NCI-H446 (cell line): ENCODE measurements at regions not wholly inside any gene's neighbourhood (a gene's known extent, or its start where the extent isn't known, plus 50 kb on each side); places are given as distances from the start of the nearest gene placed in this dataset.

Experiments
- DNase-seq, 2 experiments: peaks; one replicate each; lab custom pipeline; 2025; lab: John Stamatoyannopoulos, UW

DNA sequence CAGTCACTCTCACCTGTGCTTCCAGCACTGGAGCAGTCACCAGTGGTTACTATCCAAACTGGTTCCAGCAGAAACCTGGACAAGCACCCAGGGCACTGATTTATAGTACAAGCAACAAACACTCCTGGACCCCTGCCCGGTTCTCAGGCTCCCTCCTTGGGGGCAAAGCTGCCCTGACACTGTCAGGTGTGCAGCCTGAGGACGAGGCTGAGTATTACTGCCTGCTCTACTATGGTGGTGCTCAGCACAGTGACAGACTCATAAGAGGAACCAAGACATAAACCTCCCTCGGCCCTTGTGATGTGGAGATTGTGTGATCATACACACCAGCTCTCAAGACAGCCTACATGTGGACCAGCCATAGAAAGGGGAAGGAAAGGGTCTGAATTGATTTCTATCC is 113.3 kb downstream of the ZNF280B start:
- no peak for DNase-seq

DNA sequence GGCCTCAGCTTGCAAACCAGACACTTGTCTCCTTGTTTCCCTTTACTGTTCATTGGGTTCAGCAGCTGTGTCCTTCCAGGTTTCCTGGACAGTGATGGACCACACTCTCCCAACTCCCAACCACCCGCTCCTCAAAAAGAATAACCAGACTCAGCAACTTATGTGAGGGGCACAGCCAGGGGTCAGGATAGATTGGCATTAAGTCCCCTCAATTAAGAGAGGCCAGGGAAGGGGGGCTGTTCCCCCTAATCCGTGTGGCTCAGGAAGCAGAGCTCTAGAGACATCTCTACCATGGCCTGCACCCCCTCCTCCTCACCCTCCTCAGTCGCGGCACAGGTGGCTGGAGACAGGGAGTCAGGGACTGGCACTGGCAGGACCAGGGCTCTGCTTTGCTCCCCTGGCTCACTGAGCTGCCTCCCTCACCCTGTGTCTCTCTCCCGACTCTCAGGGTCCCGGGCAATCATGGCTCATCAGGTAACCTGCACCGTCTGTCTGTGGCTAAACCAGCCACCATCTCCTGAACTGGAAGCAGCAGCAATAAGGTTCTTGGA is 111.7 kb downstream of the ZNF280B start:
- DNase-seq: no peak

DNA sequence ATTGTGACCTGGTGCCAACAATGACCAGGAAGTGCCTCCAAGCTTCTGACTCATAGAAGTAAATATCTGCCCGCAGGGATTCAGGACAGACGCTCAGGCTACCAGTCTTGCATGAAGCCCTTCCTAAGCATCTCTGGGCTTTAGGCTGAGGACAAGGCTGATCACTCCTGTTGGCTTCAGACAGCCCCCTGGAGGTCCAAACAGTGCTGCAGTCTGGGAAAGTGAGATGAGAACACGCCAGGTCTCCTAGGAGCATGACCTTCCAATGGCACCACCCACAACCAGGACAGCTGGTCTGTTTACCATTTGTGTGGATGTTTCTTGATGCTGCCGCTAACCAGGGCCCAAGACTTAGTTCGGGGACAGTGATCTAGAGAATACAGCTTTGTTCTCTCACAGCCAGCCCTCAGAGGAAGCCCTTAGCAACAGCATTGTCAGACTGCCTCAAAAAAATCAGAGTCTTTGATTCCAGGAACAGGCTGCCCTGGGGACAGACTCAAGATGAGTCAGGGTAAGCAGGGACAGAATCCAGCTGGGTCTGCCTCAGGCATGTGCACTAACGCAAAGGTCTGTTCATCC is 111.2 kb downstream of the ZNF280B start:
- DNase-seq: no peak

DNA sequence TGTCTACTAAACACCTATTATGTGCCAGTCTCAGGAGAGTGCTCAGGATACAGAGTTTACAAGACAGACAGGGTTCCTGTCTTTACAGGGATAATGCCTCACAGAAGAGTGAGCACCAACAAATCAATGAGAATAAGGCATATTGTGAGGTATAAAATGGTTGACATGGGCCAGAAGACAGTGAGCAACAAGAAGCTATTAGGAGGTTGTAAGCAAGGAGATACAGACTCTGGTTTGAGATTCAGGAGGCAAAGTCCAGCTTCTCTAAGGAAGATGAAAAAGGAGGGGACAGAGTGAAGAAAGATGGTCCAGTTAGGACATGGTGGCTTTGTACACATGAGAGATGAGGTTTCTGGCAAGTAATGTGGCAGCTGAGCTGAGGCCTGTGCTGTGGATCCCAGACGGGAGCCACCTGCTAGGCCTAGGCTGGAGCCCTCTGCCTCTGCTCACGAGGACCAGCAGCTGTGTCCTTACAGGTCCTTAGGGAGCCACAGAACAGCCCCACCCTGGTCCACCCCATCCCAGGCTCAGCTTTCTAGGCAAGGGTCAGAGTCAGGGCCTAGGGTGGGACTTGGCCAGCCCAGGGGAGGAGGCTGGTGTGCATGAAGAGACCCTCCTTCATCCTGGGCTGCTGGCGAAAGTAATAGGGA is 110.5 kb downstream of the ZNF280B start:
- DNase-seq: no peak

DNA sequence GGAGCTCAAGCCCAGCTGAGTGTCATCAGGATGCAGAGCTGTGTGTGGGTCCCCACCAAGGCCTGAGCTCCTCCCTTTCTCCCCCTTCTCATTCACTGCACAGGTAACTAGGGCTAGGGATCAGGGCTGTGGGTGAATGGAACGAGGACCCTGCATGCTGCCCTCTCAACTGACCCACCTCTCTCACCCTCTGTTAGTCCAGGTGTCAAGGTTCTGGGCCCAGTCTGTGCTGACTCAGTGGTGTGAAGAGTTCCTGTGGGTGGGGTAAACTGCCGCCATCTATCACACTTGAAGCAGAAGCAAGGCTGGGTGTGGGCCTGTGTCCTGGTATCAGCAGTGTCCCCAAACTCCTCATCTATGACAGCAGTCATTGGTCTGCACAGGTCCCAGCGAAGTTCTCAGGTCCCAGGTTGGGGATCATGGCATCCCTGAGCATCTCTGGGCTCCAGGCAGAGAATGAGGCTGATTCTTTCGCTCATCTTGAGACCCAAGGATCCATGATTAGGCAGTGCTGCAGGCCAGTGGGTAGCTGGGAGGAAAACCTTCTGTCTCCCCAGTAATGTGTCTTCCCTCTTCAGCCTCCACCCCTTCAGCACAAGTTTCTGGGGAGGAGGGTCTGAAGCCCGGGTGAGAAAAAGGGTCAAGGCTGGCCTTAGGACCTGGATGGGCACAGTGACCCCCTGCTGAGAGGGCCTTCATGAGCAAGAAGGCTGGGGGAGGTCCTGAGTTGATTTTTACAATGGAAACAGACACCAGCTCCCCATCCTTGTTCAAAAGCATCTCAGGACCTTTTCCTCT is 109.8 kb downstream of the ZNF280B start:
- no peak for DNase-seq

DNA sequence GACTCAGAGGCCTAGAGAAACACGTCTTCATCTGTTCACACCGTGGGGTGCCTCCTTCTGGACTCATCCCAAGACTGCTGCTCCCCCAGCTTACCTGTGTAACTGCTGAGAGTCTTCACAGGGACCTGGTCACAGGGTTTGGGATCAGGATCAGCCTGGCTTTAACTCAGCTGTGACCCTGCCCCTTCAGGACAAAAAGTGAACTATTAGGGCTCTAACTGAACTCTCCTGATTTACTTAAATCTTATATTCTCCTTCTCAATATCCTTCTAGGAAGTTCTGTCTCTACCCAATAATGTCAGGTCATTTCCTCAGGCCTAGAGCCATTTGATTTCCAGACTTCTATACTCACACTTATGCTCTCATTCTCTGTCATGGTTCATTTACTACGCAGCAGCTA is 108.4 kb downstream of the ZNF280B start:
- no peak for DNase-seq

DNA sequence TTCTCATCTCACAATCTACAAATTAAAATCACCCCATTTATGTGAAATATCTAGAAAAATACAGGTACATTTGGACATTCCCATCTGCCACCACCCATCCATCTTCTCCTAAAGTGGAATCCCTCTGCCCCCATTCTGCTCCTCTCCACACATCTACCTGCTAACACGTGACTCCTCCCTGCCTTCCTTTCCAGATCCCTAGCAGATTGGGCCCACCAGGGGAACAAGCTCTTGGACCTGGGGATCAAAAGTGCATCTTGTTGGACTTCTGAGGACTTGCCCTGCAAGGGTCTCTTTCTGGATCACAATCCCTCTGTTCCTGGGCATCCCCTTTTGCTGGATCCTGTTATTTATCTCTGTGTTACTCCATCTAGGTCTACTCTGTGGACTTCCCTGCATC is 107.6 kb downstream of the ZNF280B start:
- DNase-seq: no peak

DNA sequence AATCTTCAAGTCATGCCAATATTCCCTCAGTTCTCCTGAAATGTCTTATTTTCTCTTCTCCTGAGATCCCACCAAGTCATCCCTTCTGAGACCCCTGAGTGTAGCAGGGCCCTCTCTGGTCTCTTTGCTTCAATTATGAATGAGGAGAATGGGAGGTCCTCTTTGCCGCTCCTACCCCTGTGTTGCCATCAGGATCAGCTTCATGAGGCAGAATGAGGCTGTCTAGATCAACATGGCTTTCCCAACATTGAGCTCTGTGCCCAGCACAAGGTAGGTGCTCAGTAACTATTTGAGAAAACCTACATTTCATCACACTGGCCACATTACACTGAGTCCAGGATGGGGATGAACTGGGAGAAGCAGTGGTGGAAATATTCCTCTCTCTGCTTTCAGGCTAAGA is 107.2 kb downstream of the ZNF280B start:
- DNase-seq: no peak

DNA sequence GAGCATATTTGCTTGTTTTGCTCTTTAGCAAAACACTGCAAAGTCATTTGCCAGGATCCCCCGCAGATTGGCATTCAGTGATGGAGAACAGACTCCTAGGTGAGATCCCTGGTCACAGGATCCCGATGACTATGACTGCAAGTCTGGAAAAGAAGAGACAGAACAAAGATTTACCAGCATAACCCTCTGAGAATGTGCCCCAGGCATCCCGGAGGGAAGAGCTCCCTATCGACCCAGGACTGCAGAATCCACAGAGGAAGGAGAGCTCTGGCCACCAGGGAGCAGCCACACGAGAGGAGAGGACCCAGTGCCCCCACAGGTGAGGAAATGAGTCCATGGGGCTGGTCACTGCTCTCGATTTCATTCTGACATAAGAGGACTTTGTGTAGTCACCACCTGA is 105.2 kb downstream of the ZNF280B start:
- no peak for DNase-seq

DNA sequence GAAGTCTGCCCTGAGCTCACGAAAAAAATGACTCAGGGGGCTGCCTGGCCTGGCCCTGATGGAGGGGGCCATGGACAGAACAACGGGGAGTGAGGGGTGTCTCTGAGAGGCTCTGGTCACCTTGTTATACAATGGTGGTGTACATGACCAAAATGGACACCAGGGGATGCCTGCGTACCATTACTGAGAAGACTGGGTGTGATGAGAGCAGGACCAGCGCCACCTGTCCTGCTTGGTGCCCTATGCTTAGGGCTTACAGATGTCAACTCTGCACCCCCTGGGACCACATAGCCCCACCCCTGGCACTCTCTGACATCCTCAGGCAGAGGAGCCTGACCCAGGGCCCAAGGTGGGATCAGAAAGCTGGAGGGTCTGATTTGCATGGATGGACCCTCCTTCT is 104.8 kb downstream of the ZNF280B start:
- no peak for DNase-seq

DNA sequence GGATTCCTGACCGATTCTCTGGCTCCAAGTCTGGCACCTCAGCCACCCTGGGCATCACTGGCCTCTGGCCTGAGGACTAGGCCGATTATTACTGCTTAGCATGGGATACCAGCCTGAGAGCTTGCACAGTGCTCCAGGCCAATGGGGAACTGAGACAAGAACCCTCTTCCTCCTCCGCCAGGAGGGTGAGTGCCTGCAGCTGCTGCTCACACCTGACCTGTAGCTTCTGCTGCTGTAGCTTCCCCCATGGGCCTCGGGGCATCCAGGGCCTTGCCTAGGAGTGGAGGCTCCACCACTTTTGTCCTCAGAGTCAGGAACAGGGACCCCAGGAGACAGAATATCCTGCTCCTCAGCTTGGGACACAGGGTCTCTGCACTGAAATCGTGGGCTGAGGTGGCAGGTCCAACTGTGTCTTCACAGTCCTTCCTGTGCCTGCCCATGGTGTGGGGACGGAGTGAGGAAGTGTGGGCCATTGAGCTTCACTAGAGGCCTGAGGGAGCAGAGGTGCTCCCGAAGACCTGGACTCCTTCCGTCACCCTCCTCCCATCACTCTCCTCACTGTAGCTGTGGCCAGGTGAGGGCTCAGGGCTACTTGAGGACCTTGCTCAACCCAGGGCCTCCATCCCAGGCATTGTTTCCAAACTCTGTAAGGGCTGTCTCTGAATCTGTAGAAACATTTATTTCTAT is 103.8 kb downstream of the ZNF280B start:
- DNase-seq: no peak

DNA sequence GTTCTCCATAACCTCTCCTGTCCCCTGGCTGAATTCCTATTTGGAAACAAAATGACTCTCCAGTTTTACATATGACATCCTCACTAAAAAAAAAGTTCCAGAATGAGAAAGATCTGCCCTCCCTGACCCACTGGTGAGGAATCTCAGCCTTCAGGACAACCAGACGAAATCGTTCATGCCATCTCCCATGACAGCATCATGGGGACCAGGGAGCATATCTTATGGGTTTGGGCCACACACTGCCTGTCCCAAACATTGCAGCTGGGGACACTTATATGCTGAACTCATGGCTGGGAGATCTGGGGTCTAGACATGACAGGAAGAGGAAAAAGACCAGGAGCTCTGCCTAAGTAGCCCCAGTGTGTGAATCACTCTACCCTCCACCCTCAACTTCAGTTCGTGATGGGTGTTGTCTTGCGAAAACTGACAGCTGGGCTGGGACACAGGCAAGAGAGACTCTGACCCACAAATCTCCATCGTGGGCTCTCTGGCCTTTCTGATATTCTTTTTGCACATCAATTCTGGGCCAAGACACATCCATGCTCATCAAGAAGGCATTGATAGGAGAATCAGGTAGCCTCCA is 102.0 kb downstream of the ZNF280B start:
- DNase-seq: no peak

DNA sequence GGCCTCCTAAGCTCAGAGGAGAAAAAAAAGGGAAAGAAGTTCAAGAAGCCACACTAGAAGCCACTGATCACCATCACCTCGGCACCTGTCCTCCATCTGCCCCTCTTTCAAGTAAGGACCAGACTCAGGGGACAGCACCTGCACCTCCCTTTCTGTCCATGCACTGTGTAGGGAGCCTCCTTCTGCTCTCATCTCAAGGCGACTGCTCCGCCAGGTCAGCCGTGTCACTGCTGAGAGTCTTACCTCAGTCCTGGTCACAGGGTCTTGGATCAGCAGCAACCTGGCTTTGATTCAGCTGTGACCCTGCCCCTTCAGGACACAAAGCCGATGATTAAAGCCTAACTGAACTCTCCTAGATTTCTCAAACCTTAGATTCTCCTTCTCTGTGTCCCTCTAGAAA is 101.5 kb downstream of the ZNF280B start:
- no peak for DNase-seq

DNA sequence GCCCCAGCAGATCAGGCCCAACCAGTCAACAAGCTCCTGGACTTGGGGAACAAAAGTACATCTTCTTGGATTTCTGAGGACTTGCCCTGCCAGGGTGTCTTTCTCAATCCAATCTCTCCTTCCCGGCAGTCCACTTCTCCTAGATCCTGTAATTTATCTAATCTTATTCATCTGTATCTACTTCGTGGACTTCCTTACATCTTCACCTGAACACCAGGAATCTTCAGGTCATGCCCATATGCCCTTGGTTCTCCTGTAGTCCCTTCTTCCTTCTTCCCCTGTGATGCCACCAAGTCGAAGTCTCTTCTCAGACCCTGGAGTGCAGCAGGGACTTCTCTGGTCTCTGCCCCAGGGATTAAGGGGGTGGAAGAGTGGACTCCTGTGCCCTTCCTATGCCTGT is 100.3 kb downstream of the ZNF280B start:
- no peak for DNase-seq

DNA sequence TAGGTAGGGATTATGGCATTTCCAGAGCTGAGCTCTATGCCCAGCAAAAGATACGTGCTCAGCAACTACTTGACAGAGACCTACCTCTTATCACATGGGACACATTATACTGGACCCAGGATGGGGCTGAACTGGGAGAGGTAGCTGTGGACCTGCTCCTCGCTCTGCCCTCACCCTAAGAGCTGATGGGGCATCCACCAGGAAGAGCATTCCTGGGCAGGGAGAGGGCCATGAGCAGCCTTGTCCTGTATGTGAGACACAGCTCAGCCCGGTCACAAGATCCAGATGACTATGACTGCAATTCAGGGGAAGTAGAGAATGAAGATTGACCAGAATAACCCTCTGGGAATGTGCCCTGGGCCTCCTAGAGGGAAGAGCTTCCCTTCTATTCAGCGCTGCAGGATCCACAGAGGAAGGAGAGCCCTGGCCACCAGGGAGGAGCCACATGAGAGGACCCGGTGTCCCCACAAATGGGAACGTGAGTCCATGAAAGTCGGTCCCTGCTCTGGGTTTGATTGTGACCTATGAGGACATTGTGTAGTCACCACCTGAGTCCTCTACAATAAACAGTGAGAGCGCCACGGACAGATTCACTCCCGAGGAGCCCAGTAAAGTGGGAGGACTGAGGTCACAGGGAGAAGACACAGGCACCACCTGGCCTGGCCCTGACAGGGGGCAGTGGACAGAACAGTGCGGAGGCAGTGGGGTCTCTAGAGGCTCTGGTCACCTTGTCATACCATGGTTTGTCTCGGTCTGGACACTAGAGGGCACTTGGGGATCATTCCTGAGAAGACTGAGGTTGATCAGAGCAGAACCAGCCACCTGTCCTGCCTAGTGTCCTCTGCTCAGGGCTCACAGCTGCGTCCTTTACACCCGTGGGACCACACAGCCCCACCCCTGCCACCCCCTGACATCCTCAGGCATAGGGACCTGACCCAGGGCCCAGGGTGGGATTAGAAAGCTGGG is 99.5 kb downstream of the ZNF280B start:
- DNase-seq: peak in 1 of 2 experiments; percentile 37

DNA sequence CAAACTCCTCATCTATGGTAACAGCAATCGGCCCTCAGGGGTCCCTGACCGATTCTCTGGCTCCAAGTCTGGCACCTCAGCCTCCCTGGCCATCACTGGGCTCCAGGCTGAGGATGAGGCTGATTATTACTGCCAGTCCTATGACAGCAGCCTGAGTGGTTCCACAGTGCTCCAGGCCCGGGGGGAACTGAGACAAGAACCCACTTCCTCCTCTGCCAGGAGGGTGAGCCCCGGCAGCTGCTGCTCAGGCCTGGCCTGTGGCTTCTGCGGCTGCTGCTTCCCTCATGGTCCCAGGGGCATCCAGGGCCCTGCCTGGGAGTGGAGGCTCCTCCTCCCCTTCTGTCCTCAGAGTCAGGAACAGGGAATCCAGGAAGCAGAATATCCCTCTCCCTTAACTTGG is 98.4 kb downstream of the ZNF280B start:
- DNase-seq: peak in 1 of 2 experiments; percentile 43

DNA sequence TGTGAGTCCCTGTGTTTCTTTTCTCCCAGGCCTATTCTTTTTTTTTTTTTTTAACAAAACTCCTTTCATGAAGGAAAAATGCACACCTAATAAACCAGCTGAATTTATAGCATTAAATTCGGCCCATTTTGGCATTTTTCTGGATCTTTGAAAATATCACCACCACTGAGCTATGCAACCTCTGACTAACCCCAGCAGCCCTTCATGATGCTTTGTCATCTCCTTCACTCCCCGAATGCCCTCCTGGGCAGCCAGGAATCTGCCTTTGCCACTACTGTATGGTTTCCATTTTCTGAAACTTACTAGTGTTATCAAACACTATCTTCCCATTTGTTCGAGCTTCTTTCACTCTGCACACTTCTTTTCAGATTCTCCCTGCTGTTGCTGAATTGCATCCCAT is 97.9 kb downstream of the ZNF280B start:
- DNase-seq: no peak

DNA sequence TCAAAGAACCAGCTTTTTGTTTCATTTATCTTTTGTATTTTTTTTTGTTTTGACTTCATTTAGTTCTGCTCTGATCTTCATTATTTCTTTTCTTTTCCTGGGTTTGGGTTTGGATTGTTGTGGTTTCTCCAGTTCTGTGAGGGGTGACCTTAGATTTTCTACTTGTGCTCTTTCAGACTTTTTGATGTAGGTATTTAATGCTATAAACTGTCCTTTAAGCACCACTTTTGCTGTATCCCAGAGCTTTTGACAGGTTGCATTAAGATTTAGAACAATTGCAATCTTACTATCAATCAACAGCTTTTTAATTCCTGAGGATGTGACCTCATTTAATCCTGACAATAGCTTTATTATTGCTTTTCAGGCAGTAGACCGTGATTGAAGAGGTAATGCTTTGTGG is 94.3 kb downstream of the ZNF280B start:
- DNase-seq: no peak

DNA sequence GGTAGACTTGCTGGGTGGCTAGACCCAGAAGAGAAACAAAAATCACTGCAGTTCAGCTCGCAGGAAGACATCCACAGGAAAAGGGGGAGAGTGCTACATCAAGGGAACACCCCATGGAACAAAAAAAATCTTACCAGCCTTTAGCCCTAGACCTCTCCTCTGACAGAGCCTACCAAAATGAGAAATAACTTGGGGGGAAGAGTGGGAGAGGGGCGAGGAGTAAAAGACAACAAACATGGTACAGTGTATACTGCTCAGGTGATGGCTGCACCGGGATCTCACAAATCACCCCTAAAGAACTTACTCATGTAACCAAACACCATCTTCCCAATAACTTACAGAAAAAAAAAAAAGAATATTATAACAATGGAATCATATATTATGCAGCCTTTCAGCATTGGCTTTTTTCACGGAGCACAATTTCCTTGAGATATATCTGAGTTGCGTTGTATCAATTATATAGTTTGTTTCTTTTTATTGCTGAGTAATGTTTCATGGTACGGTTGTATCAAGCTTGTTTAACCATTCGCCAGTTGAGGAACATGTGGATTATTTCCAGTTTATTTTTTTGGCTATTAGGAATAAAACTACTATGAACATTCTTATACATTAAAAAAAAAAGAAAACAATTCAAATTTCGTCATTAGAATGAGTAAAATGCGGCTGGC is 90.9 kb downstream of the ZNF280B start:
- no peak for DNase-seq

DNA sequence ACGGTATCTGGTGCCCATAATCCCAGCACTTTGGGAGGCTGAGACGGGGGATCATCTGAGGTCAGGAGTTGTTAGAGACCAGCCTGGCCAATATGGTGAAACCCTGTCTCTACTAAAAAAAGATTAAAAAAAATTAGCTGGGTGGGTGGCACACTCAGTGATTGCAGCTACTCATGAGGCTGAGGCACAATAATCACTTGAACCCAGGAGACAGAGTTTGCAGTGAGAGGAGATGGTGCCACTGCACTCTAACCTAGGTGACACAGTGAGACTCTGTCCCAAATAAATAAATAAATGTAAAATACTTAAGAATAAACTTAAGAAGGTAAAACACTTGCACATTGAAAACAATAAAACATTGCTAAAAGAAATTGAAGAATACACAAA is 90.4 kb downstream of the ZNF280B start:
- DNase-seq: no peak
